H1 (cell line): ENCODE measurements at regions not wholly inside any gene's neighbourhood (a gene's known extent, or its start where the extent isn't known, plus 50 kb on each side); places are given as distances from the start of the nearest gene placed in this dataset.

ENCODE experiments used
- CTCF ChIA-PET: fragments of 300-600 bp; sonication (Branson Sonifier 250); formaldehyde crosslinking; loops from one replicate; lab custom pipeline; 2021; ENCODE audit not compliant: partially characterized antibody; lab: Charles Lee
- POLR2A ChIA-PET: fragments of 300-600 bp; sonication (Branson Sonifier 250); formaldehyde crosslinking; loops from one replicate; lab custom pipeline; 2021; ENCODE audit warnings: inconsistent platforms; ENCODE audit not compliant: partially characterized antibody; lab: Charles Lee
- DNase-seq, 2 experiments: peaks; one replicate each; pipeline versions ENCODE4 v3.0.0 to v3.0.0-alpha.2; 2010 to 2022; ENCODE audit warnings: low spot score in 2 of 2, low read depth in 1 of 2, mixed read lengths in 1 of 2
- FAIRE-seq: peaks from 2 replicates; lab custom pipeline; 2011; peaks lifted over from hg19 to GRCh38; lab: Jason Lieb, UNC
- H2AFZ ChIP-seq: 2 replicates; pipeline ENCODE4 v1.8.1; 2012; ENCODE audit warnings: low read length, inconsistent platforms
- H2AK5ac ChIP-seq: 2 replicates; pipeline ENCODE4 v1.6.1; 2013; ENCODE audit warnings: low read depth, low read length
- H2BK120ac ChIP-seq: replicated peaks from 2 replicates; pipeline ENCODE3; 2013; ENCODE audit warnings: low read depth, low read length, inconsistent platforms
- H2BK12ac ChIP-seq: 2 replicates; pipeline ENCODE4 v1.6.1; 2013; ENCODE audit warnings: low read depth, low read length
- H2BK15ac ChIP-seq: 2 replicates; pipeline ENCODE4 v1.6.1; 2013; ENCODE audit warnings: low read length
- H2BK20ac ChIP-seq: 2 replicates; pipeline ENCODE4 v1.6.1; 2013; ENCODE audit warnings: low read length
- H2BK5ac ChIP-seq: 2 replicates; pipeline ENCODE4 v1.6.1; 2013; ENCODE audit warnings: low read depth, low read length
- H3K14ac ChIP-seq: 2 replicates; pipeline ENCODE4 v1.6.1; 2013; ENCODE audit warnings: inconsistent platforms; ENCODE audit not compliant: insufficient read length
- H3K18ac ChIP-seq: 2 replicates; pipeline ENCODE4 v1.6.1; 2013; ENCODE audit warnings: low read length; ENCODE audit errors: extremely low read depth
- H3K23ac ChIP-seq: 2 replicates; pipeline ENCODE4 v1.6.1; 2013; ENCODE audit warnings: inconsistent platforms; ENCODE audit not compliant: insufficient read length
- H3K23me2 ChIP-seq: 2 replicates; pipeline ENCODE4 v1.6.1; 2013; ENCODE audit warnings: low read depth, low read length
- H3K27ac ChIP-seq: 2 replicates; pipeline ENCODE4 v1.6.1; 2011; ENCODE audit warnings: low read depth, low read length, inconsistent platforms
- H3K27me3 ChIP-seq, 4 experiments: replicated peaks in 1 of 4; 1 replicate in 1 of 4; 2 replicates in 3 of 4; pipeline versions ENCODE4 v1.6.1 to v1.8.1; 2011 to 2013; ENCODE audit warnings: low read length in 3 of 4, mild to moderate bottlenecking in 3 of 4, inconsistent platforms in 2 of 4, mixed read lengths in 2 of 4, moderate library complexity in 1 of 4; ENCODE audit not compliant: control insufficient read depth in 3 of 4, insufficient read depth in 3 of 4; ENCODE audit errors: extremely low read depth in 1 of 4
- H3K36me3 ChIP-seq, 4 experiments: 2 replicates each; pipeline versions ENCODE4 v1.6.1 to v1.8.1; 2011 to 2013; ENCODE audit warnings: mild to moderate bottlenecking in 4 of 4, low read length in 3 of 4, moderate library complexity in 2 of 4, control low read depth in 1 of 4, inconsistent platforms in 1 of 4; ENCODE audit not compliant: insufficient read depth in 4 of 4, control insufficient read depth in 2 of 4
- H3K4ac ChIP-seq: replicated peaks from 2 replicates; pipeline ENCODE3; 2013; ENCODE audit warnings: low read length, low read depth, mixed read lengths, inconsistent platforms; ENCODE audit not compliant: insufficient read length
- H3K4me1 ChIP-seq, 4 experiments: replicated peaks in 1 of 4; 1 replicate in 1 of 4; 2 replicates in 3 of 4; pipeline versions ENCODE4 v1.6.1 to v1.8.1; 2011 to 2013; ENCODE audit warnings: low read length in 3 of 4, inconsistent platforms in 2 of 4, mixed read lengths in 1 of 4; ENCODE audit not compliant: insufficient read depth in 4 of 4, control insufficient read depth in 3 of 4
- H3K4me2 ChIP-seq, 2 experiments: 2 replicates each; pipeline versions ENCODE4 v1.6.1 to v1.8.1; 2011 to 2013; ENCODE audit warnings: low read depth in 2 of 2, low read length in 2 of 2, control low read depth in 1 of 2, inconsistent platforms in 1 of 2, mild to moderate bottlenecking in 1 of 2; ENCODE audit not compliant: insufficient read depth in 1 of 2
- H3K4me3 ChIP-seq, 4 experiments: fragments of 200-600, 300-600 bp in 1 of 4; sonication (generic), shearing (Covaris generic), sonication (Bioruptor Twin) in 1 of 4; 2 replicates each; pipeline versions ENCODE4 v1.5.1 to v1.8.1; 2011 to 2016; ENCODE audit warnings: low read length in 4 of 4, low read depth in 3 of 4, control low read depth in 2 of 4, inconsistent platforms in 2 of 4, mild to moderate bottlenecking in 2 of 4, mixed read lengths in 1 of 4, moderate library complexity in 1 of 4; ENCODE audit not compliant: insufficient read depth in 2 of 4; ENCODE audit errors: extremely low read depth in 1 of 4
- H3K56ac ChIP-seq: replicated peaks from 2 replicates; pipeline ENCODE3; 2013; ENCODE audit warnings: low read depth, mild to moderate bottlenecking, mixed read lengths, low read length, inconsistent platforms; ENCODE audit not compliant: insufficient read length
- H3K79me1 ChIP-seq: 2 replicates; pipeline ENCODE4 v1.6.1; 2013; ENCODE audit warnings: low read depth, low read length, control low read depth
- H3K79me2 ChIP-seq, 2 experiments: 2 replicates each; pipeline versions ENCODE4 v1.6.1 to v1.8.1; 2012 to 2013; ENCODE audit warnings: low read length in 2 of 2, mild to moderate bottlenecking in 2 of 2, inconsistent platforms in 1 of 2; ENCODE audit not compliant: insufficient read depth in 2 of 2, control insufficient read depth in 1 of 2
- H3K9ac ChIP-seq, 4 experiments: replicated peaks in 1 of 4; 1 replicate in 1 of 4; 2 replicates in 3 of 4; pipeline versions ENCODE4 v1.6.1 to v1.8.1; 2011 to 2013; ENCODE audit warnings: low read depth in 3 of 4, low read length in 3 of 4, control low read depth in 2 of 4, mild to moderate bottlenecking in 2 of 4, moderate library complexity in 2 of 4, inconsistent platforms in 1 of 4; ENCODE audit errors: extremely low read depth in 1 of 4
- H3K9me3 ChIP-seq, 2 experiments: 2 replicates each; pipeline versions ENCODE4 v1.6.1 to v1.8.1; 2012 to 2013; ENCODE audit warnings: mild to moderate bottlenecking in 2 of 2, moderate library complexity in 2 of 2, control low read depth in 1 of 2, inconsistent platforms in 1 of 2, low read depth in 1 of 2, low read length in 1 of 2, mixed read lengths in 1 of 2; ENCODE audit not compliant: insufficient read depth in 2 of 2
- H4K20me1 ChIP-seq, 2 experiments: replicated peaks in 1 of 2; 2 replicates each; pipeline versions ENCODE3 to v1.8.1; 2011 to 2013; ENCODE audit warnings: inconsistent platforms in 2 of 2, low read length in 2 of 2, mild to moderate bottlenecking in 1 of 2; ENCODE audit not compliant: insufficient read depth in 2 of 2, control insufficient read depth in 1 of 2
- H4K5ac ChIP-seq: 2 replicates; pipeline ENCODE4 v1.6.1; 2013; ENCODE audit warnings: low read length, low read depth, mixed read lengths, inconsistent platforms; ENCODE audit not compliant: insufficient read length
- H4K8ac ChIP-seq: 2 replicates; pipeline ENCODE4 v1.8.0; 2013; ENCODE audit warnings: mild to moderate bottlenecking, moderate library complexity, low read length, inconsistent platforms; ENCODE audit not compliant: insufficient read depth; ENCODE audit errors: extremely low read depth
- H4K91ac ChIP-seq: replicated peaks from 2 replicates; pipeline ENCODE3; 2013; ENCODE audit warnings: low read length, mixed read lengths, inconsistent platforms; ENCODE audit not compliant: insufficient read length
- CBX8 ChIP-seq: fragments of 300-800, 300-1000 bp; sonication (generic); IDR thresholded peaks from 2 replicates; pipeline ENCODE4 v1.7.1; 2016; ENCODE audit warnings: low read depth, low read length, borderline replicate concordance
- NANOG ChIP-seq: IDR thresholded peaks from 2 replicates; pipeline ENCODE4 v1.6.1; 2011; ENCODE audit warnings: low read length, low read depth, mild to moderate bottlenecking, inconsistent platforms; ENCODE audit not compliant: insufficient read depth, poor library complexity, severe bottlenecking
- SIN3A ChIP-seq, 2 experiments: IDR thresholded peaks in 1 of 2; conservative IDR thresholded peaks in 1 of 2; 2 replicates each; pipeline ENCODE4 v1.6.1; 2011 to 2012; ENCODE audit warnings: low read length in 2 of 2, improper control_type of control experiment in 1 of 2, low read depth in 1 of 2, mild to moderate bottlenecking in 1 of 2
- SIX5 ChIP-seq: IDR thresholded peaks from 2 replicates; pipeline ENCODE4 v1.6.1; 2011; ENCODE audit warnings: mild to moderate bottlenecking, low read depth, low read length
- TAF7 ChIP-seq: optimal IDR thresholded peaks from 2 replicates; pipeline ENCODE3; 2011; ENCODE audit warnings: low read depth, mild to moderate bottlenecking, inconsistent platforms, low read length, moderate library complexity, borderline replicate concordance
- WGBS, 2 experiments: shearing (Covaris generic) in 1 of 2; methylation state at CpG; one replicate each; pipeline versions ENCODE4 v1.1.6 to v1.1.7; 2013 to 2015; ENCODE audit warnings: low lambda C conversion rate in 2 of 2, mixed read lengths in 2 of 2, inconsistent platforms in 1 of 2, low coverage in 1 of 2, missing lambda C conversion rate in 1 of 2; ENCODE audit not compliant: insufficient replicate concordance in 2 of 2, insufficient coverage in 1 of 2, insufficient read length in 1 of 2; ENCODE audit errors: extremely low coverage in 1 of 2, missing lambda C conversion rate in 1 of 2; 5-methylcytosine and 5-hydroxymethylcytosine counted together

DNA sequence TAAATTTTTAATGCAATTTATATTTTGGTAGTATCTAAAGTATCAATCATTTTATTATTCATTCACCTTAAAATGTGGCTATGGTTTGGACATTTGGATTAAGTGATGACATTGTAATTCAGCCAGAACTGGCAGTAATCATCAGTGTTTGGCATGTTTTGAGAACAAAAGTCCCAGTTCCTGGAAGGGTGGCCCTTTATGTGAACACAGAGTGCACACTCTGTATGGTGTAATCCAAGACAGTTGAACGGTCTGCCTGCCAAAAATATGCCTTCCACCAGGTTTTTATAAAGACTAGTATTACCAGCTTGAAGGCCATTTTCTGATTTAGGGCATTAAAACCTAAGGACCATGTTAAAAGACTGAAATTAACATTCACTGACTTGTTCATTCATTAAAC is 448.7 kb downstream of the LTN1 start:
- WGBS, 2 experiments = 100% methylated on average over 1 of the region's 1 CpG; no CpG with 5 or more reads in 1 of the 2 experiments
- H3K4me2 ChIP-seq = no peak overlapping the region
- no peak overlapping the region for H2AK5ac ChIP-seq
- no peaks in the 10 kb centered on the region for H4K20me1 ChIP-seq
- H4K8ac ChIP-seq = no peak overlapping the region
- H4K91ac ChIP-seq = no peak overlapping the region
- DNase-seq = no peak
- H3K4me3 ChIP-seq = no peak overlapping the region
- no peak overlapping the region for H3K9ac ChIP-seq
- H3K4ac ChIP-seq = no peak overlapping the region
- H2BK120ac ChIP-seq = no peak overlapping the region
- H2BK5ac ChIP-seq = no peak overlapping the region
- H3K56ac ChIP-seq = no peak overlapping the region
- H2BK15ac ChIP-seq = no peak overlapping the region
- H3K27me3 ChIP-seq = no peaks in the 10 kb centered on the region
- H3K27ac ChIP-seq = no peak overlapping the region
- no peaks in the 10 kb centered on the region for H3K79me1 ChIP-seq
- CTCF ChIA-PET = interaction anchor here (1.3 kb wide), 1 partner anchor 12 kb away, joined by 3 read pairs; no protein-coding TSS in a partner anchor
- H3K9me3 ChIP-seq = no peaks in the 10 kb centered on the region
- no peak overlapping the region for H4K5ac ChIP-seq
- no peak overlapping the region for H3K18ac ChIP-seq
- H2BK20ac ChIP-seq = no peak overlapping the region
- no peak overlapping the region for H2BK12ac ChIP-seq
- H3K14ac ChIP-seq = no peak overlapping the region
- H3K36me3 ChIP-seq = no peaks in the 10 kb centered on the region
- no peak overlapping the region for H2AFZ ChIP-seq
- POLR2A ChIA-PET = no interaction called here
- no peaks in the 10 kb centered on the region for H3K79me2 ChIP-seq
- no peak for FAIRE-seq
- H3K4me1 ChIP-seq = no peaks in the 10 kb centered on the region
- H3K23ac ChIP-seq = no peak overlapping the region
- H3K23me2 ChIP-seq = no peaks in the 10 kb centered on the region
- TF ChIP-seq NANOG (no peak), TAF7 (no peak), SIX5 (no peak), SIN3A (conservative IDR thresholded peaks at IDR 0.05 in 1 of 2, IDR thresholded peaks at IDR 0.05 in 1 of 2; ENCODE audit: low read depth in 1 of 2, low read length in 2 of 2) (no peak), CBX8 (no peak)
